ENCODE measurements at regions not wholly inside any gene's neighbourhood (a gene's known extent, or its start where the extent isn't known, plus 50 kb on each side); places are given as distances from the start of the nearest gene placed in this dataset.

GRCh38 chr9:89901920-89902319 is 297.1 kb downstream of the GADD45G start:
- no peak overlapping the region for H2BK20ac ChIP-seq (ENCODE audit: low read length)
- H3K4me2 ChIP-seq (ENCODE audit: insufficient read depth in 1 of 2, low read depth in 2 of 2, low read length in 2 of 2), result no peak overlapping the region
- no peaks in the 10 kb centered on the region for H3K79me2 ChIP-seq (ENCODE audit: control insufficient read depth in 1 of 2, insufficient read depth in 2 of 2, low read length in 2 of 2)
- no peak overlapping the region for H3K18ac ChIP-seq (ENCODE audit: extremely low read depth, low read length)
- H3K27ac ChIP-seq (ENCODE audit: low read depth, low read length), result no peak overlapping the region
- no peak for FAIRE-seq
- H4K5ac ChIP-seq (ENCODE audit: insufficient read length, low read depth, low read length), result no peak overlapping the region
- H3K4me3 ChIP-seq (ENCODE audit: extremely low read depth in 1 of 4, insufficient read depth in 2 of 4, low read depth in 3 of 4, low read length in 4 of 4), result no peak overlapping the region
- no peak overlapping the region for H4K91ac ChIP-seq (replicated peaks; ENCODE audit: insufficient read length, low read length)
- H3K23ac ChIP-seq (ENCODE audit: insufficient read length), result no peak overlapping the region
- no peak overlapping the region for H2BK12ac ChIP-seq (ENCODE audit: low read depth, low read length)
- no peak overlapping the region for H2BK120ac ChIP-seq (replicated peaks; ENCODE audit: low read depth, low read length)
- no peak overlapping the region for H3K9ac ChIP-seq (replicated peaks in 1 of 4; ENCODE audit: extremely low read depth in 1 of 4, low read depth in 3 of 4, low read length in 3 of 4)
- no peak overlapping the region for H3K4ac ChIP-seq (replicated peaks; ENCODE audit: insufficient read length, low read depth, low read length)
- no peaks in the 10 kb centered on the region for H3K27me3 ChIP-seq (replicated peaks in 1 of 4; ENCODE audit: control insufficient read depth in 3 of 4, extremely low read depth in 1 of 4, insufficient read depth in 3 of 4, low read length in 3 of 4)
- ChIA-PET CTCF (ENCODE audit: partially characterized antibody) (interaction anchor here (0.7 kb wide), 1 partner anchor 219 kb away, joined by 3 read pairs; no protein-coding TSS in a partner anchor), POLR2A (ENCODE audit: partially characterized antibody) (no interaction called here)
- H2BK15ac ChIP-seq (ENCODE audit: low read length), result no peak overlapping the region
- H3K36me3 ChIP-seq (ENCODE audit: control insufficient read depth in 2 of 4, insufficient read depth in 4 of 4, low read length in 3 of 4), result no peaks in the 10 kb centered on the region
- no peaks in the 10 kb centered on the region; the same call in 1 of the 2 replicates for H3K23me2 ChIP-seq (ENCODE audit: low read depth, low read length)
- DNase-seq (ENCODE audit: low read depth in 1 of 2, low spot score in 2 of 2), result no peak
- no peak overlapping the region for H2BK5ac ChIP-seq (ENCODE audit: low read depth, low read length)
- H3K9me3 ChIP-seq (ENCODE audit: insufficient read depth in 2 of 2, low read depth in 1 of 2, low read length in 1 of 2), result no peaks in the 10 kb centered on the region
- no peaks in the 10 kb centered on the region for H3K79me1 ChIP-seq (ENCODE audit: low read depth, low read length)
- no peaks in the 10 kb centered on the region for H4K20me1 ChIP-seq (replicated peaks in 1 of 2; ENCODE audit: control insufficient read depth in 1 of 2, insufficient read depth in 2 of 2, low read length in 2 of 2)
- H2AK5ac ChIP-seq (ENCODE audit: low read depth, low read length), result no peak overlapping the region
- no peak overlapping the region for H3K56ac ChIP-seq (replicated peaks; ENCODE audit: insufficient read length, low read depth, low read length)
- no peak overlapping the region for H2AFZ ChIP-seq (ENCODE audit: low read length)
- no peak overlapping the region for H3K14ac ChIP-seq (ENCODE audit: insufficient read length)
- no peak for TF ChIP-seq POLR2A (IDR thresholded peaks at IDR 0.05; ENCODE audit: control extremely low read depth in 1 of 2, low read depth in 2 of 2, low read length in 2 of 2)
- TF ChIP-seq MAFK (IDR thresholded peaks at IDR 0.05; ENCODE audit: low read depth, low read length), result no peak
- TF ChIP-seq CBX5 (IDR thresholded peaks at IDR 0.05; ENCODE audit: low read depth, low read length), result no peak
- no peak for TF ChIP-seq BCL11A (IDR thresholded peaks at IDR 0.05; ENCODE audit: low read depth in 2 of 2, low read length in 2 of 2)
- TF ChIP-seq BACH1 (IDR thresholded peaks at IDR 0.05; ENCODE audit: low read length), result no peak
- TF ChIP-seq FOSL1 (IDR thresholded peaks at IDR 0.05; ENCODE audit: insufficient read depth, low read depth, low read length), result no peak
- no peak for TF ChIP-seq JUND (IDR thresholded peaks at IDR 0.05; ENCODE audit: low read length)
- WGBS, 2 experiments (ENCODE audit: extremely low coverage in 1 of 2, insufficient coverage in 1 of 2, insufficient read length in 1 of 2, insufficient replicate concordance in 2 of 2, low coverage in 1 of 2, low lambda C conversion rate in 2 of 2, missing lambda C conversion rate in 1 of 2), result 94% methylated on average over 4 of the region's 4 CpGs; no CpG with 5 or more reads in 1 of the 2 experiments
- H4K8ac ChIP-seq (ENCODE audit: extremely low read depth, insufficient read depth, low read length), result no peak overlapping the region
- H3K4me1 ChIP-seq (replicated peaks in 1 of 4; ENCODE audit: control insufficient read depth in 3 of 4, insufficient read depth in 4 of 4, low read length in 3 of 4), result peaks cover 0 to 5% (median 3%) of the 10 kb centered on the region in 4 experiments; a peak in 3 of 7 replicates

All from H1 (cell line).